OCI-LY1 (cell line): ENCODE measurements at regions not wholly inside any gene's neighbourhood (a gene's known extent, or its start where the extent isn't known, plus 50 kb on each side); places are given as distances from the start of the nearest gene placed in this dataset.

Experiments
- H2AFZ ChIP-seq: fragments of 200-600 bp; sonication (generic), shearing (Covaris generic); 2 replicates; pipeline ENCODE4 v1.6.0; 2014; ENCODE audit warnings: antibody characterized with exemption, mild to moderate bottlenecking, low read length
- H3F3A ChIP-seq: fragments of 200-600 bp; sonication (generic), shearing (Covaris generic); 2 replicates; pipeline ENCODE4 v1.6.0; 2014; ENCODE audit warnings: mild to moderate bottlenecking, antibody characterized with exemption, low read length, moderate library complexity; ENCODE audit not compliant: insufficient read depth
- H3K27ac ChIP-seq: fragments of 200-600 bp; sonication (generic); 2 replicates; pipeline ENCODE4 v1.5.1; 2014; ENCODE audit warnings: low read length, mixed run types, mild to moderate bottlenecking, low read depth; ENCODE audit not compliant: poor library complexity, severe bottlenecking
- H3K27me3 ChIP-seq: fragments of 200-600 bp; sonication (generic); 2 replicates; pipeline ENCODE4 v1.6.0; 2014; ENCODE audit warnings: antibody characterized with exemption, mild to moderate bottlenecking, low read length, moderate library complexity; ENCODE audit not compliant: insufficient read depth
- H3K36me3 ChIP-seq: fragments of 200-600 bp; sonication (generic); 2 replicates; pipeline ENCODE4 v1.6.1; 2014; ENCODE audit warnings: mild to moderate bottlenecking, antibody characterized with exemption, low read length, moderate library complexity, mixed read lengths; ENCODE audit not compliant: insufficient read depth
- H3K4me1 ChIP-seq: fragments of 200-600 bp; sonication (generic); 2 replicates; pipeline ENCODE4 v1.5.1; 2014; ENCODE audit warnings: mild to moderate bottlenecking, low read length, moderate library complexity; ENCODE audit not compliant: insufficient read depth, severe bottlenecking
- H3K4me2 ChIP-seq: fragments of 200-600 bp; sonication (generic), shearing (Covaris generic); 2 replicates; pipeline ENCODE4 v1.6.1; 2014; ENCODE audit warnings: low read length
- H3K4me3 ChIP-seq: fragments of 200-600 bp; sonication (generic); 2 replicates; pipeline ENCODE4 v1.5.1; 2014; ENCODE audit warnings: low read length, low read depth, mild to moderate bottlenecking, mixed read lengths; ENCODE audit not compliant: poor library complexity, severe bottlenecking
- H3K79me2 ChIP-seq: fragments of 200-600 bp; shearing (Covaris generic); 2 replicates; pipeline ENCODE4 v1.6.1; 2016; ENCODE audit warnings: mixed run types, low read length, mixed read lengths; ENCODE audit not compliant: insufficient read depth
- H3K9ac ChIP-seq: fragments of 200-600 bp; sonication (generic), shearing (Covaris generic); 2 replicates; pipeline ENCODE4 v1.6.1; 2014; ENCODE audit warnings: mild to moderate bottlenecking, low read length, mixed read lengths
- H3K9me2 ChIP-seq: fragments of 200-600 bp; sonication (generic), shearing (Covaris generic); 2 replicates; pipeline ENCODE4 v1.6.1; 2014; ENCODE audit warnings: low read depth, mild to moderate bottlenecking, low read length, mixed read lengths
- H3K9me3 ChIP-seq: fragments of 200-600 bp; shearing (Covaris generic); 2 replicates; pipeline ENCODE4 v1.6.1; 2014; ENCODE audit warnings: low read length, mixed read lengths
- H4K20me1 ChIP-seq: fragments of 200-600 bp; sonication (generic), shearing (Covaris generic); 2 replicates; pipeline ENCODE4 v1.6.0; 2016; ENCODE audit warnings: mild to moderate bottlenecking, low read length; ENCODE audit not compliant: insufficient read depth
- EZH2 ChIP-seq: fragments of 200-600 bp; sonication (generic), shearing (Covaris generic); IDR thresholded peaks from 2 replicates; pipeline ENCODE4 v1.8.0; 2017; ENCODE audit warnings: borderline replicate concordance, mixed run types, mild to moderate bottlenecking, antibody characterized with exemption, low read length, moderate library complexity, mixed read lengths
- TF ChIP-seq, protein P1 (sequence below): fragments of 200-600 bp; sonication (generic), shearing (Covaris generic); IDR thresholded peaks from 2 replicates; pipeline ENCODE4 v1.5.1; 2017; ENCODE audit warnings: mild to moderate bottlenecking, antibody characterized with exemption, low read length, moderate library complexity, mixed read lengths

DNA sequence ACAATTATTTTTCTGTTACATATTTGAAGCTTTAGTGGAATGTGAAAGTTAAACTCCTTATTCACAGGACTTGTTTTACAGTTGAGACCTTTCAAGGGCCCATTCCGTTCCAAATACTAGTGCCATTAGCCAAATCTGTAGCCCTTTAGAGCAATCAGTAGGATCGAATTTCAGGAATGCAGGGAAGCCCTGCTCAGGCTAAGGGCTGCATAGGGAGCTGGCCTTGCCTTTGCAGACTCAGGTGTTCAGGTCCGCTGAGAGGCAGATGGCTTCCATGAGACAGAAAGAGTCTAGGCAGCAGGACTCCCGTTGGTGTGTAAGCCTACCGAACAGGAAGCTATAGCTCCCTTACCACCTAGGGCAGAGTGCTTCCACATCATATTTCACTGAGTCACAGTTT is 150.1 kb upstream of the SLC27A6 start:
- Histone ChIP-seq H2AFZ (no peak overlapping the region), H3K79me2 (no peaks in the 10 kb centered on the region)
- TF ChIP-seq, protein P1, sequence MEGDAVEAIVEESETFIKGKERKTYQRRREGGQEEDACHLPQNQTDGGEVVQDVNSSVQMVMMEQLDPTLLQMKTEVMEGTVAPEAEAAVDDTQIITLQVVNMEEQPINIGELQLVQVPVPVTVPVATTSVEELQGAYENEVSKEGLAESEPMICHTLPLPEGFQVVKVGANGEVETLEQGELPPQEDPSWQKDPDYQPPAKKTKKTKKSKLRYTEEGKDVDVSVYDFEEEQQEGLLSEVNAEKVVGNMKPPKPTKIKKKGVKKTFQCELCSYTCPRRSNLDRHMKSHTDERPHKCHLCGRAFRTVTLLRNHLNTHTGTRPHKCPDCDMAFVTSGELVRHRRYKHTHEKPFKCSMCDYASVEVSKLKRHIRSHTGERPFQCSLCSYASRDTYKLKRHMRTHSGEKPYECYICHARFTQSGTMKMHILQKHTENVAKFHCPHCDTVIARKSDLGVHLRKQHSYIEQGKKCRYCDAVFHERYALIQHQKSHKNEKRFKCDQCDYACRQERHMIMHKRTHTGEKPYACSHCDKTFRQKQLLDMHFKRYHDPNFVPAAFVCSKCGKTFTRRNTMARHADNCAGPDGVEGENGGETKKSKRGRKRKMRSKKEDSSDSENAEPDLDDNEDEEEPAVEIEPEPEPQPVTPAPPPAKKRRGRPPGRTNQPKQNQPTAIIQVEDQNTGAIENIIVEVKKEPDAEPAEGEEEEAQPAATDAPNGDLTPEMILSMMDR, result no peak
- no peak for TF ChIP-seq EZH2

DNA sequence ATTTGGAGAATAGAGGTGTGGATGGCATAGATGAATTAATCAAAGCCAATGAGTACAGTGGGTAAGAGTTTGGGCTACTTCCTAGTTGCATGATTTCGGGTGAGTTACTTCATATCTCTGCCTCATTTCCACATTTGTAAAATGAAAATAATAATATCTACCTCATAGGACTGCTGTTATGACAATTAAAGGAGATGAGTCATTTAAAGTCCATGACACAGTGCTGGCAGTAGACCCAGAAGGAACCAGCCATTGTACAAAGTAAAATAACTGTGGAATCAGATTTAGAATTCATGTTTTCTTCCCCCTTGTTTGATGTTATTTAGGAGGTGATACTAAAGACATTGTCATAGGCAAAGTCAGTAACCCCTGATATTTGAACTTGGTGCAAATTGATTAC is 139.5 kb upstream of the SLC27A6 start:
- no peak for TF ChIP-seq EZH2
- TF ChIP-seq, protein P1, result no peak
- H3K9me3 ChIP-seq, result no peaks in the 10 kb centered on the region
- H3K4me2 ChIP-seq, result no peak overlapping the region
- H3K4me3 ChIP-seq, result no peak overlapping the region
- H3K9me2 ChIP-seq, result no peaks in the 10 kb centered on the region
- no peaks in the 10 kb centered on the region for H3F3A ChIP-seq
- H3K79me2 ChIP-seq, result no peaks in the 10 kb centered on the region
- H3K27me3 ChIP-seq, result no peaks in the 10 kb centered on the region
- H2AFZ ChIP-seq, result no peak overlapping the region
- no peaks in the 10 kb centered on the region for H3K36me3 ChIP-seq
- H3K4me1 ChIP-seq, result no peaks in the 10 kb centered on the region
- H3K27ac ChIP-seq, result no peak overlapping the region
- H3K9ac ChIP-seq, result no peak overlapping the region
- no peaks in the 10 kb centered on the region for H4K20me1 ChIP-seq

More for the DNA sequence above, 150.1 kb upstream of the SLC27A6 start:
- no peak overlapping the region for H3K4me2 ChIP-seq
- no peaks in the 10 kb centered on the region for H3K9me2 ChIP-seq
- no peak overlapping the region for H3K27ac ChIP-seq
- no peaks in the 10 kb centered on the region for H4K20me1 ChIP-seq
- H3K27me3 ChIP-seq, result no peaks in the 10 kb centered on the region
- H3F3A ChIP-seq, result no peaks in the 10 kb centered on the region
- H3K4me1 ChIP-seq, result no peaks in the 10 kb centered on the region
- H3K36me3 ChIP-seq, result no peaks in the 10 kb centered on the region
- H3K9me3 ChIP-seq, result no peaks in the 10 kb centered on the region
- H3K4me3 ChIP-seq, result no peak overlapping the region
- H3K9ac ChIP-seq, result no peak overlapping the region

DNA sequence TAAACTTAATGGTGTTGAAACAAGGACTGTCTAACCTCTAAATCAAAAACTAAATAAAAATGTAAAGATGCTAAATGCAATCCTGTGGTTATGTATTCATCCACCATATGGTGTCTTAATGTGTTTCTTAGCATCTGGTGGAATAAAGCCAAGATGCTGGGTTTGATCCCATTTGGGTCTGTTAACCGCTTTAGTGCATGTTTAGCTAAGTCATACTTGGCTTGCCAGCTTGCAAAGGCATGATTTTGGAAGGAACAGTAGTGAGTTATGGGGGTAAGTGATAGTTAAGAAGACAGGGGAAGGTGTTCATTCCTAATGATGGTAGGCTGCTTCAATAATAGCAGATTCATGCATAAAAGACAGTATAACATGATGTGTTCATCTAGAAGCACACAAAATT is 139.0 kb upstream of the SLC27A6 start:
- H3K27ac ChIP-seq, result no peak overlapping the region
- H2AFZ ChIP-seq, result no peak overlapping the region

More for the DNA sequence above, 139.0 kb upstream of the SLC27A6 start:
- H3K36me3 ChIP-seq, result no peaks in the 10 kb centered on the region
- no peaks in the 10 kb centered on the region for H3K9me3 ChIP-seq
- H3K9ac ChIP-seq, result no peak overlapping the region
- no peak overlapping the region for H3K4me2 ChIP-seq
- H3K4me1 ChIP-seq, result no peaks in the 10 kb centered on the region
- no peaks in the 10 kb centered on the region for H3K27me3 ChIP-seq
- H3K9me2 ChIP-seq, result no peaks in the 10 kb centered on the region
- H3K79me2 ChIP-seq, result no peaks in the 10 kb centered on the region
- no peaks in the 10 kb centered on the region for H4K20me1 ChIP-seq
- H3K4me3 ChIP-seq, result no peak overlapping the region
- TF ChIP-seq EZH2, result no peak
- TF ChIP-seq, protein P1, result no peak
- H3F3A ChIP-seq, result no peaks in the 10 kb centered on the region
